H7 (cell line): ENCODE measurements at regions not wholly inside any gene's neighbourhood (a gene's known extent, or its start where the extent isn't known, plus 50 kb on each side); places are given as distances from the start of the nearest gene placed in this dataset.
A peak's percentile ranks its signal among the peaks of the same experiment; 100 is the strongest.

Experiments used
- DNase-seq: peaks from one replicate; pipeline ENCODE4 v3.0.0; 2012
- H3K27me3 ChIP-seq: 2 replicates; pipeline ENCODE4 v1.6.0; 2011; ENCODE audit warnings: mild to moderate bottlenecking, low read length; ENCODE audit not compliant: control insufficient read depth, insufficient read depth
- H3K36me3 ChIP-seq: replicated peaks from 2 replicates; pipeline ENCODE4 v1.5.1; 2011; ENCODE audit warnings: low read length; ENCODE audit not compliant: control insufficient read depth, insufficient read depth
- H3K4me3 ChIP-seq: 2 replicates; pipeline ENCODE4 v1.5.1; 2011; ENCODE audit warnings: low read depth, mild to moderate bottlenecking, control low read depth, low read length, moderate library complexity; ENCODE audit not compliant: insufficient read depth

DNA sequence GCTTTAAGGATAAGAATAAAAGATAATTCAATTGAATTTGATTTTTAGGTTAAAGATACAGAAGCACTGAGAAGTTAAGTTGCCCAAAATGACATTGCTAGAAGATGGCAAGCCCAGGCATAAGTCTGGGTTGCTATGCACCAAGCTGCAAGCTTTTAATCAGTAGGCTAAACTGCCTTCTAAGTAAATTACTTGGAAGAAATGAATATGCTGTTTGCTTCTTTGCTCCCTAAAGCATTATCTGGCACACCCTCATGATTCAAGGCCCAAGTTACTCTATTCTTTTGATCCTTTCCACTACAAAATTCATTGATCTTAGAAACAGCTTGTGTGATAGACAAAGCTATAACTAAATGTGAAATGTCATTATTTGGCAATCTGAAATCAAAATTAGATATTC, 1991.1 kb downstream of the ARAP2 start:
- H3K4me3 ChIP-seq: no peak overlapping the region
- no peak for DNase-seq
- H3K36me3 ChIP-seq: no peaks in the 10 kb centered on the region
- no peaks in the 10 kb centered on the region for H3K27me3 ChIP-seq

DNA sequence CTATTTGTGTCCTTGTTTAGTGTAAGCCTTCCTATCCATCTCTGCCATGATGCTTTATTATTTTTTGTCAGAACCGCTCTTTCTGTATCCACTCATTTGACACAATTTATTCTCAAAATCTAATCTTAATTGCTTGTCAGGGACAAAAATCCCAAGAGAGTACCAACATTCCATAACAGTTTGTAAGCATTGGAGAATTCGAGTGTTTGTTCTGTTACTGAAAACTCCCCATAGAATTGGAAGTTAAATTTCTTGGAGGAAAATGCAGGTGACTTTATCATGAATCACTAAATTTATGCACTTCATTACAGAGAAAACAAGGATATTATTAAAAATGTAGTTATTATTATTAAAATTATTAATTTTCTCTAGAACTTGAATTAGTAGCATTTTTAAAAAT, 1986.1 kb downstream of the ARAP2 start:
- no peak for DNase-seq
- no peaks in the 10 kb centered on the region for H3K36me3 ChIP-seq
- H3K4me3 ChIP-seq: no peak overlapping the region
- no peaks in the 10 kb centered on the region for H3K27me3 ChIP-seq

GRCh38 chr4:34261799-34262314, 1982.5 kb downstream of the ARAP2 start:
- H3K4me3 ChIP-seq: no peak overlapping the region
- DNase-seq: no peak

DNA sequence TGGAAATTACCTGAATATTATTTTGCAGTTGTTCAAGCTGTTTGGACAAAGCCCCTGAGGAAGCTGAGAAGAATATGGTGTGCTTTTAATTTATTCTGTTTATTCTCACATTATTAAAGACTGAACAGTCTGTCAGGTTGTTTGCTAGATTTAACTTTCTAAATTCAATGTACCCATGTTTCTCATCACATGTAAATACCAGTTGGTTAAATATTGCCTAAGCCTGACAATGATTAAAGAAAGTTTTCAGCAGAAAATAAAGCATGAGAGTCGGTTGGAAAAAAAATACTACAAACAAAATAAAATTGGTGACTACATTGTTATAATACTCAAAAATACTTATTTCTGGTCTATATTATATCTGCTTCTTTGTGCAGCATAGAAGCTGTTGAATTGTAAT, 1974.7 kb downstream of the ARAP2 start:
- H3K27me3 ChIP-seq: no peaks in the 10 kb centered on the region
- DNase-seq: no peak
- no peak overlapping the region for H3K4me3 ChIP-seq
- no peaks in the 10 kb centered on the region for H3K36me3 ChIP-seq

More at GRCh38 chr4:34261799-34262314, 1982.5 kb downstream of the ARAP2 start:
- H3K36me3 ChIP-seq: no peaks in the 10 kb centered on the region
- H3K27me3 ChIP-seq: no peaks in the 10 kb centered on the region

DNA sequence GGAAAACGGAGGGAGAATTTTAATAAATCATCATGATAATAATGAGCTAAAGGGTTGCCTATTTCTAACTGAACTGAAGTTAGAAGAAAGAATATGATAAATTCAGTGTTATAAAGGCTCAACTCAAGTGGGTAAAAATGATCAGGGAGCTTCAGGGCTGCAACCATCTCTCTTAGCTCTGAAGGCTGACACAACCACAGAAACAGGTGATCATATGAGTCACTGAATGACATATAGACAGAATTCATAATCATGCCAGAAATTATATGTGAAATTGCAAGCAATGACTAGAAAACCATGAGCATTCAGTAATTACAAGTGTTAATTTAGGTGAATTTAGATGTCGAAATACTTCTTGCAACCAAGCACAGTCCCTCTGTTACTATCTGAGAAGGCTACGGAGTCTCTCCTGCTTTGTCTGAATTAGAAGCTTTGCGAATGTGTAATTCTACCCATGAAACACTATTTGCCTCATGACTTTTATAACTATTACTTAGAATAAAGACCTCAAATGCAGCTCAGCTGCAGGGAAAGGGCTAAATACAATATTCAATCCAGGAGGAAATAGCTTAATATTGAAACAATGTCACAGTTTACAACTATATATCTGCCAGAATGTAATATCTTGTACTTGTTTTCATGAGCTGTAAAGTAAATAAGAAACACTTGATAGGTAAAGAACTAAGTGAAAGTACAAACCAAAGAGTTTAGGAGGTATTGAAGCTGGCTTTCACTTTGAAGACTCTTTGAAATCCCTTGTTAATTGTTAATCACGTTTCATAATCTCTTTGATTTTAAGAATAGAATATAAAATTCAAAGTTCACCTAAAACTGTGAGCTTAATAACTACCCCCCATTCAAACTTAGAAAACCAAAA, 1972.6 kb downstream of the ARAP2 start:
- Histone ChIP-seq H3K36me3 (no peaks in the 10 kb centered on the region), H3K27me3 (no peaks in the 10 kb centered on the region), H3K4me3 (no peak overlapping the region)
- no peak for DNase-seq

- Histone ChIP-seq H3K4me3 (no peak overlapping the region), H3K27me3 (no peaks in the 10 kb centered on the region), H3K36me3 (no peaks in the 10 kb centered on the region)
- no peak for DNase-seq
These were observed 1965.3 kb downstream of the ARAP2 start for GRCh38 chr4:34279011-34279410.

- H3K27me3 ChIP-seq: no peaks in the 10 kb centered on the region
- no peak for DNase-seq
- H3K36me3 ChIP-seq: no peaks in the 10 kb centered on the region
- no peak overlapping the region for H3K4me3 ChIP-seq
These were observed 1964.2 kb downstream of the ARAP2 start for GRCh38 chr4:34280131-34280530.

- H3K27me3 ChIP-seq: no peaks in the 10 kb centered on the region
- H3K36me3 ChIP-seq: no peaks in the 10 kb centered on the region
- no peak overlapping the region for H3K4me3 ChIP-seq
- no peak for DNase-seq
These were observed 1962.5 kb downstream of the ARAP2 start for GRCh38 chr4:34281826-34282225.

GRCh38 chr4:34289489-34289888, 1954.8 kb downstream of the ARAP2 start:
- Histone ChIP-seq H3K36me3 (no peaks in the 10 kb centered on the region), H3K27me3 (no peaks in the 10 kb centered on the region), H3K4me3 (no peak overlapping the region)
- DNase-seq: no peak

DNA sequence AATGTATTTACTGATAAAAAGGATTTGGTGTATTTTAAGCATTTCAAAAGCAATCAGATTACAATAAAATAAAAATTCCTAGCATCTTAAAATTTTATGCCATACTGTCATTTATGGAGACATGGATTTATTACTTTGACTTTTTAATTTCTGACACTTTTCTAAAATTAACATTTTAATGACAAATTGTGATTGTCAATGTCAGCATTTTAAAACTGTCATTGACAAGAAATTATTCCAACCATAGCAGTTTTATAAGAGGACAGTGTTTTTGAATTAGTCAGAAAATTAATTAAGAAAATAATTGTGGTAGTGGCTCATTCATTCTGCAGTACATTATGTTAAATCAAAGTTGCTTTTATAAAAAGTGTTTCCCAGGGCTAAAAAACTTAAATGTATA, 1954.4 kb downstream of the ARAP2 start:
- DNase-seq: no peak
- no peaks in the 10 kb centered on the region for H3K27me3 ChIP-seq
- no peak overlapping the region for H3K4me3 ChIP-seq
- no peaks in the 10 kb centered on the region for H3K36me3 ChIP-seq

DNA sequence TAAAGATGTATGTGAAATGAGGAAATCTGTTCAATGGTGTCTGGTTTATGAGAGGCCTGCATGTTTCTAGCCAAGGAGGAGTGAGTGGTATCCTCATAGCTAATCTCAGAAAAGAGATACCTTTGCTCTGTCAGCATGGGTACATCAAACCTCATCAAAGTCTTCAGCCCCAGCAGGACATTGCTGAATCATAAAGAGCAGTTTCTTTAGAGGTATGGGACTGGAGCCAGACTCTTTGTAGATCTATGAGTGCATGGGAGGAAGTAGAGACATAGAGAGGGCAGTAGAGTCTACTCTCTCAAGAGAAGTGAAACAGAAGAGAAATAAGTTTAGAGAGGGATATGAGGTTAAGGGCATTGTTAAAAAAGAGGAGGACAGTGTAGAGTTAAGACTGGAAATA, 1950.9 kb downstream of the ARAP2 start:
- peak; percentile 1 for DNase-seq

GRCh38 chr4:34309383-34309906, 1934.9 kb downstream of the ARAP2 start:
- Histone ChIP-seq H3K4me3 (no peak overlapping the region), H3K27me3 (no peaks in the 10 kb centered on the region), H3K36me3 (no peaks in the 10 kb centered on the region)
- no peak for DNase-seq

More for the DNA sequence above, 1950.9 kb downstream of the ARAP2 start:
- Histone ChIP-seq H3K4me3 (no peak overlapping the region), H3K27me3 (no peaks in the 10 kb centered on the region), H3K36me3 (no peaks in the 10 kb centered on the region)

DNA sequence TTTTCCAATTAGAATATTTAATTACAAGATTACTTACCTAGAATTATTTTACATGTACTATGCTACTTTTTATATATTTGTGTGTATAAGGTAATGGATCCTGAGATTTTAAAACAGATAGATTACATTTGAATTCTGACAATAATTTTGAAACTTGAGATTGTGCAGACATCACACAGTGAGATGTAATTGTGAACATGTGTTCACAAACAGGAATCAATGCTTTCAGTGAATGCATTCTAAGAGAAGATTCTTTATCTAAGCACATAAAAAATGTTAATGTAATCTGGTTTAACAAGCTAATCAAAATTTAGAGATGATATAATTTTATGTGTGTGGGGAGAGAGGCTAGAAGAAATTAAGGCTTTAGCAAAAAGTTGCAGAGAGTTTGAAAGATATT, 1925.5 kb downstream of the ARAP2 start:
- Histone ChIP-seq H3K36me3 (no peaks in the 10 kb centered on the region), H3K4me3 (no peak overlapping the region), H3K27me3 (no peaks in the 10 kb centered on the region)
- no peak for DNase-seq

GRCh38 chr4:34323549-34324320, 1920.6 kb downstream of the ARAP2 start:
- no peak overlapping the region for H3K4me3 ChIP-seq
- no peaks in the 10 kb centered on the region for H3K27me3 ChIP-seq
- H3K36me3 ChIP-seq: no peaks in the 10 kb centered on the region
- no peak for DNase-seq

DNA sequence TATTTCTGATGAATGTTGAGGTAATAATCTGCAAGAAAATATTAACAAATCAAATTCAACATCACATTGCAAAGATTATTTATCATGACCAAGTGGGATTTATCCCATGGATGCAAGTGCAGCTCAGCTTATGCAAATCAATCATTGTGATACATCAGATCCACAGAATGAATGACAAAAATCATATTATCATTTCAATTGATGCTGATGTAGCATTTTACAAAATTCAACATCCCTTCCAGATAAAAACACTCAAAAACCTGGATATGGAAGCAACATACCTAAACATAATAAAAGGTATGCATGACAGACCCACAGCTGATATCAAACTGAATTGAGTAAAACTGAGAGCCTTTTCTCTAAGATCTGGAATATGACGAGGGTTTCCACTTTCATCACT, 1915.4 kb downstream of the ARAP2 start:
- no peak for DNase-seq
- Histone ChIP-seq H3K4me3 (no peak overlapping the region), H3K27me3 (no peaks in the 10 kb centered on the region), H3K36me3 (no peaks in the 10 kb centered on the region)
